ENCODE measurements at regions not wholly inside any gene's neighbourhood (a gene's known extent, or its start where the extent isn't known, plus 50 kb on each side); places are given as distances from the start of the nearest gene placed in this dataset.

DNA sequence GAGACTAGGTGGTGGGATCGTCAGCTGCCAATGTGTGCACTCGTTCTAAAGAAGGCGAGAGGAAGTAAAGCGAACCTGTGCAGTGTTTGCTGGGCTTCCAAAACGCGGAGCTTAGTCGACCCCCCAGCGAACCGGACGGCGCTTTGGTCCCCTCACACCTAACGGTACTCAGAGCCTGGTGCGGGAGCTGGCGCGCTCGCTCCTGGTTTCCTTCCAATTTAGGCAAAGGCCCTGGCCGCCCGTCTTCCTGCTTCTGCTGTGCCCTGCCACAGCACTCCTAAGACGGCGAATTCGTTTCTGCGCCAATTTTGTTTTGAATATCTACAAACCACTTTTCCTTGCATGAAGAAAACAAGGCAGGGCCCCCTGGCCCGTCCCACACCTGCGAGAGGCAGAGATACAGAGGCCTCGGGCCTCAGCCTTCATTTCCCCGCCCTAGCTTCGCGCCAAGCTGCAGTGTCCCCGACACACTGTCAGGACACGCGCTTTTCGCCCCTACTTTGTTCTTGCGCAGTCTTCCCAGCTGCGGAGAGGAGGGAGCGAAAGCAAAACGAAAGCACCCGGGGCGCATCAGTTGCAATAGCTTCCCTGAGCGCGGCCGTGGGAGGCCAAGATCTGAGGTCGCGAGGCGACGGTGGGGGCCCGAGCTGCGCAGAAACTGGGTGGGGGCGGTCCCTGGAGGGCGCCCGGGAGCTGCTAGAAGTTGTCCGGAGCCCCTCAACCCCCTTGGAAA, 111.9 kb downstream of the KCNRG start:
- H3K27ac Mint-ChIP-seq (ENCODE audit: low read depth) = peak overlapping the region; percentile 71
- H3K9me3 Mint-ChIP-seq = no peaks in the 10 kb centered on the region
- peaks cover 53% of the 10 kb centered on the region for H3K36me3 Mint-ChIP-seq (ENCODE audit: insufficient read depth)
- H3K4me3 Mint-ChIP-seq = peak overlapping the region; percentile 80
- peaks cover 62% of the 10 kb centered on the region for H3K27me3 Mint-ChIP-seq
- ATAC-seq (replicated peaks; ENCODE audit: extremely low read depth, poor library complexity, severe bottlenecking) = no peak
- H3K4me1 Mint-ChIP-seq = peaks cover 58% of the 10 kb centered on the region
- DNase-seq (ENCODE audit: low spot score in 2 of 2) = peak in 1 of 2 donors; percentile 21

DNA sequence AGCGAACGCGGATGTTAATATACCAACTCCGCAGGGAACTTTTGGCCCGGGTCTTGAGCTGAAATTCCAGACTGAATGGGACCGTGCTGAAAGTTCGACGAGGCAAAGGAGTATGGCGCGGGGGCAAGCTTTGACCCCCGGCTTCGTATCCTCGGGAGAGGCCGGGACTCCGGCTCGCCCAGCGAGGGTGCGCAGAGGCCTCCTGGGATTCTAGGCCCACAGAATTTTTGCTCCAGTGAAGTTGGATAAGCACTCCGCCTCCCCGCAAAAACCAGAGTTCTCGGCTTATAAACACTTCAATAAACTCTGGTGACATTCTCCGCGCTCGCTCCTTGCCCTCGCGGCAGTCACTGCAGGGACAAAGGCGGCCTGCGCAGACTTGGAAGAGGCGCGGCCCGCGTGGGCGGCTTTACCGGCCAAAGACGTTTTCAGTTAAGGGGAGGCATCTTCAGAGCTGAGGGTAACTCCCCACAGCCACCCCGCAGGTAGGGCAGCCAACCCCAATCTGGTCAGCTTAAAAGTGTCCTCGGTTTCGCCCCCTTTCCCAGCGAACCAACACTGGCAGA, 112.6 kb downstream of the KCNRG start:
- peaks cover 69% of the 10 kb centered on the region for H3K27me3 Mint-ChIP-seq
- peaks cover 56% of the 10 kb centered on the region for H3K36me3 Mint-ChIP-seq (ENCODE audit: insufficient read depth)
- H3K9me3 Mint-ChIP-seq = no peaks in the 10 kb centered on the region
- peaks cover 57% of the 10 kb centered on the region for H3K4me1 Mint-ChIP-seq
- H3K27ac Mint-ChIP-seq (ENCODE audit: low read depth) = peak overlapping the region; percentile 71
- DNase-seq (ENCODE audit: low spot score in 2 of 2) (no peak), ATAC-seq (replicated peaks; ENCODE audit: extremely low read depth, poor library complexity, severe bottlenecking) (no peak)
- H3K4me3 Mint-ChIP-seq = peak overlapping the region; percentile 80

DNA sequence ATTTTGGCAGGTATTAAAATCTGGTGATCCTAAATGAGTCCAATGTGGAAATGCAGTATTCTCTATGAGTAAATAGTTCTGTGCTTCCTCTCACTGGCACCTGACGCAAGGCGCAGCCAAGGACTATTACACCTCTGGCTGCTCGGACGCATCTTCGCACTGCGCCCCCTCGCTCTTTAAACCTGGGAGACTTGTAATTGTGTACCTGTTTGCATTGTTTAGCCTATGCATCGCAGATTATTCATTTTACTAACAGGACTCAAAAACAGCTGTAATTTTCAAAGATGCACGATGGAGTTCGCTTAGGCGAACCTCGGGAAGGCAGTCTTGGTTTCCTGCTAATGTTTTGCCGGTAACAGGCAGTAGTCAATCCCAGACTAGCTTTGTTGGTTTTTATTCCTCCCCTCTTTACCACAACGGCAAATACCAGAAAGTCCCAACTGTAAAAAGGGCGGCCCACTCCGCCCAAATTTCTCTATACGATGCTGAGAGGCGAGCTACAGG, 113.2 kb downstream of the KCNRG start:
- Mint-ChIP-seq H3K36me3 (ENCODE audit: insufficient read depth) (peaks cover 55% of the 10 kb centered on the region), H3K4me3 (peak overlapping the region; percentile 68), H3K27me3 (peaks cover 71% of the 10 kb centered on the region), H3K9me3 (no peaks in the 10 kb centered on the region), H3K4me1 (peaks cover 50% of the 10 kb centered on the region), H3K27ac (ENCODE audit: low read depth) (peak overlapping the region; percentile 22)
- no peak for DNase-seq (ENCODE audit: low spot score in 2 of 2)
- ATAC-seq (replicated peaks; ENCODE audit: extremely low read depth, poor library complexity, severe bottlenecking) = no peak

DNA sequence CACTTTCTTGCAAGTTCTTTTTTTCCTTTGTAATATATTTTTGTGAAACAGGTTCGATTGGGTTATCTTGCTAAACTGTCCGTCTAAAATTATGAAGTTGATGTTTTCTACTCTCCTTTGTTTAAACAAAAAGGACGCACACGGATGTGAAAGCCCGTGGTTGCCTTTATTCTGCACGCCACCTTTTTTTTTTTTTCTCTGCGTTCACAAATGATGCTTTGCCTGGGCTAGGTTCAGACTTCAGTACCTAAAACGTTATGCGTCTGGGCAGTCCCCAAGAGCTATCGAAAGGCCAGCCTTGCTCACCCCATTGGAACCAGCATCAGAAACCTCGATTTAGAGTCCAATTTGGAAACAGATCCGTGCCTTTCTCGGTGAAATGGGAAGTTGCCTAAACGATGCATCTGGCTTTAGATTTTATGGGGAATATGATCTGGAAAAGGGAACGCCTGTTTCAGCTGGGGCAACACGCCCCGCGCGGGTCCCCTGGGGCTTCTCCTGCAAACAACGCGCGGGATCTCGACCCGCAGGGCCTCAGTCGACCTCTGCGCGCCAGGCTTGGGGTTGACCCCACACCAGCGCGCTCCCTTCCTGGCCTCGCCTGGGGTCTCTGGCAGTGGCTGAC, 113.9 kb downstream of the KCNRG start:
- peaks cover 50% of the 10 kb centered on the region for H3K36me3 Mint-ChIP-seq (ENCODE audit: insufficient read depth)
- H3K4me1 Mint-ChIP-seq = peaks cover 46% of the 10 kb centered on the region
- ATAC-seq (replicated peaks; ENCODE audit: extremely low read depth, poor library complexity, severe bottlenecking) = no peak

DNA sequence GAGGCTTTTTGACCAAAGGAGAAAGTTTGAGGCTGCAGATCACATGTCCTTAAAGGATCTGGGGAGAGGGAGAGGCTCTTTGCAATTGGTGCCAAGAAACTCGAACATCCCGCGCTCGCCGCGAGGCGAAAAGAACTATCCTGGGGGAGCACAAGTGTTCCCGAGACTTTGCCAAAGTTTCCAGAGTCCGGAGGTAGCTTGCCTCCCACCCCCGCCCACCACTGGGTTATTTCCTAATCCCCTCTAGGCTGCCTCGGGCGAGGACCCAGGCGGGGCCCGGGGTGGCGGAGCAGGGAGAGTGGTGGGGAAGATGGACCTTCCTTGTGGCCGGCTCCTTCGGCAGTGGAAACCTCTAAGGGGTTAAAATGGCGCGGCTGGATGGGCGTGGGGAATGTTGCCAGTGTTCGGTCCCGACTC, 114.5 kb downstream of the KCNRG start:
- Mint-ChIP-seq H3K9me3 (no peaks in the 10 kb centered on the region), H3K4me1 (peaks cover 46% of the 10 kb centered on the region), H3K27me3 (peaks cover 71% of the 10 kb centered on the region), H3K27ac (ENCODE audit: low read depth) (peak overlapping the region; percentile 22), H3K36me3 (ENCODE audit: insufficient read depth) (peaks cover 46% of the 10 kb centered on the region), H3K4me3 (peak overlapping the region; percentile 68)
- DNase-seq (ENCODE audit: low spot score in 2 of 2) (no peak), ATAC-seq (replicated peaks; ENCODE audit: extremely low read depth, poor library complexity, severe bottlenecking) (no peak)

More for the DNA sequence above, 113.9 kb downstream of the KCNRG start:
- Mint-ChIP-seq H3K4me3 (peak overlapping the region; percentile 68), H3K27ac (ENCODE audit: low read depth) (peak overlapping the region; percentile 22), H3K27me3 (peaks cover 71% of the 10 kb centered on the region), H3K9me3 (no peaks in the 10 kb centered on the region)
- DNase-seq (ENCODE audit: low spot score in 2 of 2) = no peak

DNA sequence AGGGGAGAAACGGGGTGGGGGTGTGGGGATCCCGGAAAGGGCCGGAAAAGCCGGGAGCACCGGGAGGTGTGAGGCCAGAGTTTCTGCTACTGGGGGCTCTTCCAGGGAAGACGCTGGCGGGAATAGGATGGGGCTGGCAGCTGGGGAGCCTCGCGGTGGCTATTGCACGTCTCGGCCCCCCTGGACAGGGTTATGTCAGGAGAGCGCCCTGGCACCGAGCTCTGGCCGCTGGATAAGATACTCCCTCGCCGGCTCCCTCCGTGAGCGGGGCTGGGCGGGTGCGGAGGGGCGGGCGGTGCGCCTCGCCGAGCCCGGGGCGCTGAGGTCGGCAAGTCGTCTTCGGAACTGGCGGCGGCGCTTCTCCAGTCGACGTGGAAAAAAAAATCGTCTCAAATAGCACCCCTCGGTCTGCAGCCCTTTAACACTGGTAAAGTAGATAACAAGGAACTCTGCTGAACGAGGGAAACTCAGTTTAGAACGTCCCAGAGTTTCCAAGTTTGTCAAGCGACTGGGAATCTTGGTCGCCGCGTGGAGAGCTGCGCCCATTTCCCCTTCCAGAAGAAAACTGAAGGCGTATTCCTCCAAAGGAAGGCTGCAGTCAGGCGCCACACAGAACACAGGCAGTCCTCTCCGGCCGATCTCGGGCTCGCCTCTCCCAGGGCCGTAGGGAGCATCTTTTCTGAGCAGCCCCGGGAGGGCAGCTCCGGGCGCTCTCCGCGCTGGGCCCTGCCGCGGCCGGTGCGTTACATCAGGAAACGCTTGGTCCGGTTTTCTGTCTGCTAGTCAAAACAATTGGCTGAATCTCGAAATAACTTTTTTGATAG, 115.1 kb downstream of the KCNRG start:
- ATAC-seq (replicated peaks; ENCODE audit: extremely low read depth, poor library complexity, severe bottlenecking) = no peak
- peaks cover 42% of the 10 kb centered on the region for H3K36me3 Mint-ChIP-seq (ENCODE audit: insufficient read depth)
- DNase-seq (ENCODE audit: low spot score in 2 of 2) = peak in 1 of 2 donors; percentile 14
- H3K4me1 Mint-ChIP-seq = peaks cover 46% of the 10 kb centered on the region
- peaks cover 71% of the 10 kb centered on the region for H3K27me3 Mint-ChIP-seq
- peak overlapping the region; percentile 68 for H3K4me3 Mint-ChIP-seq
- H3K9me3 Mint-ChIP-seq = no peaks in the 10 kb centered on the region
- H3K27ac Mint-ChIP-seq (ENCODE audit: low read depth) = no peak overlapping the region

DNA sequence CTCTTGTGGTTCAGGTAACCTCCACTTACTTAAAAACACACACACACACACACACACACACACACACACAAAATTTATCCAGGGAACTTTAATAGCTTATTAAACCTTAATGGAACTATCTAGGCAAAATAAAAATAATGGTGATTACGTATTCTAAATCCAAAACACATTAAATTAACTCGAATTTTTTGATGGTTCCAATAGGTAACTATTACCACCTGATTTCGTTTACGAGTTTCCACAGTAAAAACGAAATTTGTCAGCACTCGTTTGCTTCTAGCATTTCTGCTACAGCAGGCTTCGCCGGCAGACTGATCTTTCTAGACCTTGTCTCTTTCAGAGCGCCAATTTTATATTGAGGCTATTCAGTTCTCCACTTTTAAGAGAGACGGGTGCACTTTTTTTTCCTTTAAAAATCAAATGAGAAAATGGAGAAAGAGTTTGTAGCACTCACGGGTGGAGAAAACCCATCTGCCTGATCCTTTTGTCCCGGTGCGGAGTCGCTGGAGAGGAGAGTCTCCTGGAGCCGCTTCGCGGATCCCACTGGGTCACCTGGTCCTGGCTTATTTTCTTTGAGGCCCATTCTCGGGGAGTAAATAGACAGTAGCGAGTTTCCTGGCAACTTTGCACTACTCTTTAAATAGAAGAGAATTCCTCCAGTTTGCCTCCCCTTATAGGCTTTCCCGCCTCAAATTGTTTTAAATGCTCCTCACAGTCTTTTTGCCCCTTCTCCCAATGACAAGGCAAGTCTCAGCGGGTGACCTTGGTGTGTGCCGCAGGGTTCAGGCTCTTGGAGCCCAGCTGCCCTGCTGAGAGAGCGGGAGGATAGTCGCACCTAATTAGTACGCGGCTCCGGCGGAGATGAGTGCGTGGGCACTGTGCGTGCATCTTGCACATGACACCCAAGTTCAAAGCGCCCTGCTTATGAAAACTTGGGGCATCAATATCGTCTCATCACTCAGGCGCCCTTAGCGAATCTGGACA, 117.0 kb downstream of the KCNRG start:
- H3K4me3 Mint-ChIP-seq = peak overlapping the region; percentile 68
- ATAC-seq (replicated peaks; ENCODE audit: extremely low read depth, poor library complexity, severe bottlenecking) (no peak), DNase-seq (ENCODE audit: low spot score in 2 of 2) (no peak)
- H3K27me3 Mint-ChIP-seq = peaks cover 58% of the 10 kb centered on the region
- H3K27ac Mint-ChIP-seq (ENCODE audit: low read depth) = peak overlapping the region; percentile 35
- H3K9me3 Mint-ChIP-seq = no peaks in the 10 kb centered on the region
- H3K4me1 Mint-ChIP-seq = peaks cover 36% of the 10 kb centered on the region
- peaks cover 34% of the 10 kb centered on the region for H3K36me3 Mint-ChIP-seq (ENCODE audit: insufficient read depth)

DNA sequence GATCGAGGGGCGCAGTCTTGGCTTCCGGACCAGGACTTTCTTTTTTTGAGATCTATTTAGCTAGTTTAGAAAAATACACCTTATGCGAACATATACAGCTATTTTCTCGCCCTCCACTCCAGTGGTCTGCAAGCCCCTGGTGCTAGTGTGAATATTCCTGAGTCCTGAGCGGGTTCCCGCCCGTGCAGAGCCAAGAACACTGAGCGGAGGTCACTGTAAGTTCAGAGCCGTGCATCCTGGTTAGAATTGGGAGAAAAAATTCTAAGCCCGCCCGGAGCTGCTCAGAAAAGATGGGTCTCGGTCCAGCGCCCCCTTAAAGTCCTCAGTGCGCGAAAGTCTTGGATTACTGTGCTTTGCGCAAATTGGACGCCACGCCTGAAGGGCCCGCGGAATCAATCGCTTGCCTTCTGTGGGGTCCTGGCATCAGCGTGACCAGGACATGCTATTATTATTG, 117.7 kb downstream of the KCNRG start:
- H3K9me3 Mint-ChIP-seq = no peaks in the 10 kb centered on the region
- peak overlapping the region; percentile 55 for H3K4me3 Mint-ChIP-seq
- peaks cover 33% of the 10 kb centered on the region for H3K4me1 Mint-ChIP-seq
- peaks cover 51% of the 10 kb centered on the region for H3K27me3 Mint-ChIP-seq
- H3K36me3 Mint-ChIP-seq (ENCODE audit: insufficient read depth) = peaks cover 34% of the 10 kb centered on the region
- ATAC-seq (replicated peaks; ENCODE audit: extremely low read depth, poor library complexity, severe bottlenecking) (no peak), DNase-seq (ENCODE audit: low spot score in 2 of 2) (no peak)
- no peak overlapping the region for H3K27ac Mint-ChIP-seq (ENCODE audit: low read depth)

DNA sequence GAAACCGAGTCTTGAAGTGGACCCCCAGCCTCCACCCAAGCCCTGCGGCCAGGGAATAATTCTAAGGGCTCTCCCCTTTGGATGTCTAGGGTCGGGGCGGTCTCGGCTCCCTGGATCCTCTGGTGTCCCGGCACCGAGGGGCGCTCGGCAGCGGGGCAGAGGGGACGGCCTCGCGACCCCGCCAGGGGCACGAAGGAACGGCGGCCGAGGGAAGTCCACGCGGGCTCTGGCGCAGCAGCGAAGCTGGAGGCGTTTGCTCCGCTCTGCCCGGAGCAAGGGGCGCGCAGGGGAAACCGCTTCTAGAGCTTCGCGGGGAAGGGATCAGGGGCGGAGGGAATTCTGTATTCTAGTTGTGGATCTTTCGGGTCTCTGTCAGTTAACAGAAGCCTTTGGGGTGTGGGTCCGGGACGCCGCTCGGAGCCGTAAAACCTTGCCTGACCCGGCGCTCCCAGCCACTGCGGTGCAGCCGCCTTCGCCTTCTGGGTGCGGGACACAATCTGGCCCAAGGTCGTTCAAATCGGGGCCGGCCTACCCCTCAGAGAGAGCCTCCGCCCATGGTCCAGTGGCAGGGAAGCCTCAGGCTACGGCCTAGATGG, 118.2 kb downstream of the KCNRG start:
- H3K27me3 Mint-ChIP-seq = peaks cover 45% of the 10 kb centered on the region
- no peak for DNase-seq (ENCODE audit: low spot score in 2 of 2)
- no peak overlapping the region for H3K4me3 Mint-ChIP-seq
- H3K9me3 Mint-ChIP-seq = no peaks in the 10 kb centered on the region
- H3K36me3 Mint-ChIP-seq (ENCODE audit: insufficient read depth) = peaks cover 29% of the 10 kb centered on the region
- no peak for ATAC-seq (replicated peaks; ENCODE audit: extremely low read depth, poor library complexity, severe bottlenecking)
- peaks cover 33% of the 10 kb centered on the region for H3K4me1 Mint-ChIP-seq
- H3K27ac Mint-ChIP-seq (ENCODE audit: low read depth) = no peak overlapping the region

DNA sequence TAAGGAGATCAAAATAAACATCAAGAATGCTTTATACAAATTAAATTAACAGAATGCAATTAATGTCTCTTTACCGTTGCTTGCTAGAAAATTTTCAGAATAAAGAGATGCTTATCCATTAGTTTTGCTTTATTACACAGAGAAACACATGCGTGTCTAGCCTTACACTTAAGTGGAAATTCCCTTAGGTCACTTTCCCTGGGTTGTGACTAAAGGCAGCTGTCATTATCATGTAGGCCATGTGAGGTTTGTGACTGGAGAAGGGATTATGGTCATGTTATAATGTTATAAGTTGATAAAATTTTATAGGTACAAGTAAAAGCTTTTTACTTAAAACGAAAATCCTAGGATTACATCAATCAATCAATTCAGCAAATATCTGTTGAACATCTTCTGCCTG, 121.0 kb downstream of the KCNRG start:
- H3K9me3 Mint-ChIP-seq = no peaks in the 10 kb centered on the region
- DNase-seq (ENCODE audit: low spot score in 2 of 2) = no peak
- H3K4me1 Mint-ChIP-seq = peaks cover 8% of the 10 kb centered on the region
- peaks cover 18% of the 10 kb centered on the region for H3K27me3 Mint-ChIP-seq
- no peak overlapping the region for H3K4me3 Mint-ChIP-seq
- peaks cover 14% of the 10 kb centered on the region for H3K36me3 Mint-ChIP-seq (ENCODE audit: insufficient read depth)
- ATAC-seq (replicated peaks; ENCODE audit: extremely low read depth, poor library complexity, severe bottlenecking) = no peak
- H3K27ac Mint-ChIP-seq (ENCODE audit: low read depth) = no peak overlapping the region

DNA sequence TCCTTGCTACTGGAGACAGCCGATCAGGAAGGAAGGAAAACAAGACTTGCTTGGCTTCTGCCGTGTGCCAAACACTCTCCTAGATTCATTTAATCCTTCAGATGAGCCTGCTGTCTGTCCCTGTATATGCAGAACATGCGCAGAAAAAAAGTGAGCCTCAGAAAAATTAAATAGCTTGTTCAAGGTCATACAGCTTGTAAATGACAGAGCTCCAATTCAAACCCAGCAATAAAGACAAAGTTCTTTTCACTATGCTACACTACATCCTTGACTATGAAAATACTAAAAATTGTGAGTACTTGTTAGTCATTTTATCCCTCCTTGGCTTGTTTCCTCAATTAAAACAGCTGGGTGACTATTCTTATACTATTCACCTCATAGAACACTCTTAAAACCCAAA, 121.4 kb downstream of the KCNRG start:
- ATAC-seq (replicated peaks; ENCODE audit: extremely low read depth, poor library complexity, severe bottlenecking) (no peak), DNase-seq (ENCODE audit: low spot score in 2 of 2) (no peak)
- Mint-ChIP-seq H3K27me3 (peaks cover 13% of the 10 kb centered on the region), H3K27ac (ENCODE audit: low read depth) (no peak overlapping the region), H3K36me3 (ENCODE audit: insufficient read depth) (peaks cover 12% of the 10 kb centered on the region), H3K4me3 (no peak overlapping the region), H3K4me1 (peaks cover 6% of the 10 kb centered on the region), H3K9me3 (no peaks in the 10 kb centered on the region)

Data from central memory CD8-positive, alpha-beta T cell (primary cell).